Liver (tissue), 8 donors: ENCODE measurements at regions not wholly inside any gene's neighbourhood (a gene's known extent, or its start where the extent isn't known, plus 50 kb on each side); places are given as distances from the start of the nearest gene placed in this dataset.

Experiments
- DNase-seq: peaks from one replicate; pipeline ENCODE4 v3.0.0-alpha.2; 2017; ENCODE audit warnings: low spot score
- H3K27ac ChIP-seq, 2 donors: one replicate each; pipeline ENCODE4 v1.7.0; 2013; ENCODE audit warnings: inconsistent platforms in 2 of 2, low read length in 2 of 2, control low read depth in 1 of 2, low read depth in 1 of 2, mild to moderate bottlenecking in 1 of 2
- H3K27me3 ChIP-seq, 4 donors: one replicate each; pipeline versions ENCODE4 v1.6.1 to v1.7.0; 2013; ENCODE audit warnings: low read length in 3 of 4, inconsistent platforms in 1 of 4, mild to moderate bottlenecking in 1 of 4, moderate library complexity in 1 of 4; ENCODE audit not compliant: control insufficient read depth in 4 of 4, insufficient read depth in 4 of 4
- H3K36me3 ChIP-seq, 4 donors: one replicate each; pipeline versions ENCODE4 v1.6.1 to v1.7.0; 2013; ENCODE audit warnings: low read length in 3 of 4, mild to moderate bottlenecking in 3 of 4, low read depth in 1 of 4, moderate library complexity in 1 of 4; ENCODE audit not compliant: control insufficient read depth in 4 of 4, insufficient read depth in 3 of 4
- H3K4me1 ChIP-seq, 4 donors: one replicate each; pipeline versions ENCODE4 v1.6.1 to v1.7.0; 2013; ENCODE audit warnings: low read length in 3 of 4, mild to moderate bottlenecking in 3 of 4, moderate library complexity in 1 of 4; ENCODE audit not compliant: control insufficient read depth in 4 of 4, insufficient read depth in 4 of 4
- H3K4me3 ChIP-seq, 3 donors: one replicate each; pipeline versions ENCODE4 v1.6.1 to v1.7.0; 2013; ENCODE audit warnings: low read length in 3 of 3, control low read depth in 1 of 3, low read depth in 1 of 3, mild to moderate bottlenecking in 1 of 3
- H3K9ac ChIP-seq, 2 donors: one replicate each; pipeline ENCODE4 v1.7.0; 2013; ENCODE audit warnings: low read length in 2 of 2, mild to moderate bottlenecking in 2 of 2, moderate library complexity in 2 of 2, control low read depth in 1 of 2, low read depth in 1 of 2
- H3K9me3 ChIP-seq, 4 donors: one replicate each; pipeline versions ENCODE4 v1.6.1 to v1.7.0; 2013; ENCODE audit warnings: low read length in 3 of 4; ENCODE audit not compliant: control insufficient read depth in 4 of 4
- ATF3 ChIP-seq: IDR thresholded peaks from 2 replicates; pipeline ENCODE4 v1.6.1; 2016; ENCODE audit warnings: antibody characterized with exemption
- EGR1 ChIP-seq, 2 donors: IDR thresholded peaks; 2 replicates each; pipeline ENCODE4 v1.6.1; 2016 to 2018; ENCODE audit warnings: antibody characterized with exemption in 2 of 2, low read depth in 2 of 2
- FOXA1 ChIP-seq: IDR thresholded peaks from 2 replicates; pipeline ENCODE4 v1.6.1; 2016; ENCODE audit warnings: antibody characterized with exemption
- FOXA2 ChIP-seq: IDR thresholded peaks from 2 replicates; pipeline ENCODE4 v1.6.1; 2016; ENCODE audit warnings: antibody characterized with exemption
- GABPA ChIP-seq, 2 donors: IDR thresholded peaks in 1 of 2; conservative IDR thresholded peaks in 1 of 2; 2 replicates each; pipeline ENCODE4 v1.6.1; 2016; ENCODE audit warnings: antibody characterized with exemption in 2 of 2, mild to moderate bottlenecking in 1 of 2, moderate library complexity in 1 of 2
- HNF4A ChIP-seq, 2 donors: conservative IDR thresholded peaks; 2 replicates each; pipeline ENCODE4 v1.6.1; 2016; ENCODE audit warnings: antibody characterized with exemption in 2 of 2, mild to moderate bottlenecking in 2 of 2
- HNF4G ChIP-seq: IDR thresholded peaks from 2 replicates; pipeline ENCODE4 v1.6.1; 2016; ENCODE audit warnings: antibody characterized with exemption
- JUND ChIP-seq, 2 donors: IDR thresholded peaks; 2 replicates each; pipeline ENCODE4 v1.6.1; 2016; ENCODE audit warnings: antibody characterized with exemption in 2 of 2
- NR2F2 ChIP-seq: IDR thresholded peaks from 2 replicates; pipeline ENCODE4 v1.6.1; 2016; ENCODE audit warnings: antibody characterized with exemption
- RAD21 ChIP-seq, 2 donors: IDR thresholded peaks; 2 replicates each; pipeline ENCODE4 v1.6.1; 2016; ENCODE audit warnings: antibody characterized with exemption in 2 of 2, mild to moderate bottlenecking in 2 of 2
- REST ChIP-seq: IDR thresholded peaks from 2 replicates; pipeline ENCODE4 v1.6.1; 2016; ENCODE audit warnings: antibody characterized with exemption, mild to moderate bottlenecking
- RXRA ChIP-seq, 2 donors: IDR thresholded peaks; 2 replicates each; pipeline ENCODE4 v1.6.1; 2017 to 2018; ENCODE audit warnings: antibody characterized with exemption in 2 of 2, mild to moderate bottlenecking in 1 of 2
- SP1 ChIP-seq: IDR thresholded peaks from 2 replicates; pipeline ENCODE4 v1.6.1; 2018; ENCODE audit warnings: antibody characterized with exemption, mild to moderate bottlenecking
- TAF1 ChIP-seq: conservative IDR thresholded peaks from 2 replicates; pipeline ENCODE4 v1.6.1; 2016; ENCODE audit warnings: antibody characterized with exemption, mild to moderate bottlenecking
- YY1 ChIP-seq: IDR thresholded peaks from 2 replicates; pipeline ENCODE4 v1.6.1; 2016; ENCODE audit warnings: antibody characterized with exemption, mild to moderate bottlenecking
- ZBTB33 ChIP-seq: IDR thresholded peaks from 2 replicates; pipeline ENCODE4 v1.6.1; 2016; ENCODE audit warnings: antibody characterized with exemption
- WGBS: extraction: QIAGEN DNeasy Blood & Tissue Kit; methylation state at CpG from one replicate; pipeline ENCODE4 v1.1.7; 2013; 5-methylcytosine and 5-hydroxymethylcytosine counted together
- TF ChIP-seq, protein P1 (sequence below): fragments of 150-350 bp; IDR thresholded peaks from 2 replicates; pipeline ENCODE4 v1.5.1; 2017; ENCODE audit warnings: improper control_type of control experiment, low read depth, low read length; ENCODE audit not compliant: missing input control
- TF ChIP-seq, protein P2 (sequence below): IDR thresholded peaks from 2 replicates; pipeline ENCODE4 v1.6.1; 2016; ENCODE audit warnings: antibody characterized with exemption
- donor health status: healthy.
- donor health status: healthy.
- donor health status: healthy.
- donor health status: healthy.
- donor health status: healthy.

DNA sequence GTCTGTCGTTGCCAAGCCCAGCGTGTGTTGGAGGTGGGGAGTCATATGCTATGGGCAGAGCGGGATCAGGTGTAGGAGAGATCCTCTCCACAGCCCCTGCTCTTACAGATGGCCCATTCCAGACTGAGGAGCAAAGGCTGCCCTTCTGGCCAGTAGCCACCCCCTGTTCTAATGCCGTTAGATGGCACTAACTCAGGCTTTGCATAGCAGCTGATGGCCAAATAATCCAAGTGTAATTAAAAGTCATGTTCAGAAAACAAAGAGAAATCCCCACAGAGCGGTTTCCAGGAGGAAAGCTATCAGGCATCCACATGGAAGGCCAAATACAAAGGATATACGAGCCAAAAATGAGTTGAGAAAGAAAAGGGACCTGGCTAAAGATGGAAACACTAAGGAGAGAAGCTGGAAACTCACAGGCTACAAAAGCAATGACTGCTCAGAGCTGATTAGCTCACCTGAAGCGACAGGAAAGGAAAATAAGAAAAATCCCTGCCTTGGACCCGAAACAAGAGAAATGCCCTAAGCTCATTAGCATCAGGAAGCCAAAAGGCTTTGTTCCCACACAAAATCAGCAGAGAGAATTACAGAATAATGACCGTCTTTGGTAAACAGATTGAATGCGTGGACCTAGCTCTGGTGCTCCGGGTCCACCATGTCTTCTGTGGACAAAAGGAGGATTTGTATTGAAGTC is 1002.4 kb upstream of the KLHL29 start:
- no peak overlapping the region for H3K27ac ChIP-seq
- H3K4me3 ChIP-seq, result no peak overlapping the region
- WGBS, result 80% methylated on average over 11 of the region's 11 CpGs
- H3K27me3 ChIP-seq, result no peaks in the 10 kb centered on the region
- no peaks in the 10 kb centered on the region for H3K9me3 ChIP-seq
- H3K9ac ChIP-seq, result no peak overlapping the region
- TF ChIP-seq RAD21 (IDR thresholded peaks at IDR 0.05) (no peak), JUND (IDR thresholded peaks at IDR 0.05) (no peak), TAF1 (no peak), ATF3 (no peak), FOXA2 (no peak), RXRA (IDR thresholded peaks at IDR 0.05) (no peak)
- H3K4me1 ChIP-seq, result no peaks in the 10 kb centered on the region
- no peaks in the 10 kb centered on the region for H3K36me3 ChIP-seq
- DNase-seq, result no peak

DNA sequence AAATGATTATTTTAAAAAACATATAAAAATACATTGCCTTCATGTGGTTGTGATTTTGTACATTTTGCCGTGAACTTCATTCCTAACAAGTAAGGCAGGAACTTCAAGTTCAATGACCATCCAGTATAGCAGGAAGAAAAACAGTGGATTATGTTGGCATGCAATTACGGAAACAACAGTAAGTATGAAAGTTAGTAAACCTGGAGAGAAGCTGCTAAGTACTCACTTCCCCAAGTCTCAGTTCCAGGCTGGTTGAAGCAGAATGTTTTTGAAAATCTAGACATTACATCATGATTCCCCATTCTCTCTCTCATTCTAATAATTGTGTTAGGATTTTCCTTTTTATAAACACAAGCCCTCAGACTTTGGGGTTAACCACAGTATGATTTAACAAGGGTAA is 987.1 kb upstream of the KLHL29 start:
- no peak for DNase-seq
- Histone ChIP-seq H3K4me3 (no peak overlapping the region), H3K9ac (no peak overlapping the region), H3K9me3 (no peaks in the 10 kb centered on the region), H3K36me3 (no peaks in the 10 kb centered on the region), H3K27ac (no peak overlapping the region), H3K4me1 (no peaks in the 10 kb centered on the region), H3K27me3 (no peaks in the 10 kb centered on the region)
- 72% methylated on average over 2 of the region's 2 CpGs for WGBS
- TF ChIP-seq FOXA2, result no peak
- TF ChIP-seq YY1, result no peak
- TF ChIP-seq ATF3, result no peak
- TF ChIP-seq, protein P1, sequence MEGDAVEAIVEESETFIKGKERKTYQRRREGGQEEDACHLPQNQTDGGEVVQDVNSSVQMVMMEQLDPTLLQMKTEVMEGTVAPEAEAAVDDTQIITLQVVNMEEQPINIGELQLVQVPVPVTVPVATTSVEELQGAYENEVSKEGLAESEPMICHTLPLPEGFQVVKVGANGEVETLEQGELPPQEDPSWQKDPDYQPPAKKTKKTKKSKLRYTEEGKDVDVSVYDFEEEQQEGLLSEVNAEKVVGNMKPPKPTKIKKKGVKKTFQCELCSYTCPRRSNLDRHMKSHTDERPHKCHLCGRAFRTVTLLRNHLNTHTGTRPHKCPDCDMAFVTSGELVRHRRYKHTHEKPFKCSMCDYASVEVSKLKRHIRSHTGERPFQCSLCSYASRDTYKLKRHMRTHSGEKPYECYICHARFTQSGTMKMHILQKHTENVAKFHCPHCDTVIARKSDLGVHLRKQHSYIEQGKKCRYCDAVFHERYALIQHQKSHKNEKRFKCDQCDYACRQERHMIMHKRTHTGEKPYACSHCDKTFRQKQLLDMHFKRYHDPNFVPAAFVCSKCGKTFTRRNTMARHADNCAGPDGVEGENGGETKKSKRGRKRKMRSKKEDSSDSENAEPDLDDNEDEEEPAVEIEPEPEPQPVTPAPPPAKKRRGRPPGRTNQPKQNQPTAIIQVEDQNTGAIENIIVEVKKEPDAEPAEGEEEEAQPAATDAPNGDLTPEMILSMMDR, result no peak
- no peak for TF ChIP-seq RXRA (IDR thresholded peaks at IDR 0.05)
- TF ChIP-seq, protein P2, sequence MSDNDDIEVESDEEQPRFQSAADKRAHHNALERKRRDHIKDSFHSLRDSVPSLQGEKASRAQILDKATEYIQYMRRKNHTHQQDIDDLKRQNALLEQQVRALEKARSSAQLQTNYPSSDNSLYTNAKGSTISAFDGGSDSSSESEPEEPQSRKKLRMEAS, result no peak
- TF ChIP-seq GABPA (IDR thresholded peaks at IDR 0.05 in 1 of 2, conservative IDR thresholded peaks at IDR 0.05 in 1 of 2), result no peak
- no peak for TF ChIP-seq EGR1 (IDR thresholded peaks at IDR 0.05; ENCODE audit: low read depth in 2 of 2)
- no peak for TF ChIP-seq NR2F2
- no peak for TF ChIP-seq HNF4G
- TF ChIP-seq TAF1, result no peak
- TF ChIP-seq ZBTB33, result no peak
- TF ChIP-seq JUND (IDR thresholded peaks at IDR 0.05), result no peak
- TF ChIP-seq FOXA1, result no peak
- no peak for TF ChIP-seq HNF4A (conservative IDR thresholded peaks at IDR 0.05)
- no peak for TF ChIP-seq SP1
- no peak for TF ChIP-seq REST
